Nephron (organoid): ENCODE measurements at regions not wholly inside any gene's neighbourhood (a gene's known extent, or its start where the extent isn't known, plus 50 kb on each side); places are given as distances from the start of the nearest gene placed in this dataset.

Experiments
- H3K27ac Mint-ChIP-seq, 3 experiments: 2 replicates each; pipeline ENCODE4 v1.8.0; 2020; ENCODE audit warnings: mixed read lengths in 3 of 3, mild to moderate bottlenecking in 2 of 3, moderate library complexity in 1 of 3
- H3K27me3 Mint-ChIP-seq: 2 replicates; pipeline ENCODE4 v1.8.0; 2021; ENCODE audit warnings: low read depth, mild to moderate bottlenecking, moderate library complexity, mixed read lengths
- H3K36me3 Mint-ChIP-seq: 2 replicates; pipeline ENCODE4 v1.8.0; 2020; ENCODE audit warnings: low read depth, mixed read lengths
- H3K4me1 Mint-ChIP-seq: 2 replicates; pipeline ENCODE4 v1.8.0; 2020; ENCODE audit warnings: mixed read lengths
- H3K4me3 Mint-ChIP-seq, 3 experiments: 2 replicates each; pipeline ENCODE4 v1.8.0; 2020; ENCODE audit warnings: mild to moderate bottlenecking in 3 of 3, mixed read lengths in 3 of 3, moderate library complexity in 2 of 3
- H3K9me3 Mint-ChIP-seq: 2 replicates; pipeline ENCODE4 v1.8.0; 2020; ENCODE audit warnings: mixed read lengths
- TF ChIP-seq, protein P1 (sequence below), 3 experiments: fragments of 200-600 bp; sonication (generic); IDR thresholded peaks; one replicate each; pipeline ENCODE4 v1.5.0; 2021; ENCODE audit warnings: antibody characterized with exemption in 3 of 3; ENCODE audit not compliant: unreplicated experiment in 3 of 3

DNA sequence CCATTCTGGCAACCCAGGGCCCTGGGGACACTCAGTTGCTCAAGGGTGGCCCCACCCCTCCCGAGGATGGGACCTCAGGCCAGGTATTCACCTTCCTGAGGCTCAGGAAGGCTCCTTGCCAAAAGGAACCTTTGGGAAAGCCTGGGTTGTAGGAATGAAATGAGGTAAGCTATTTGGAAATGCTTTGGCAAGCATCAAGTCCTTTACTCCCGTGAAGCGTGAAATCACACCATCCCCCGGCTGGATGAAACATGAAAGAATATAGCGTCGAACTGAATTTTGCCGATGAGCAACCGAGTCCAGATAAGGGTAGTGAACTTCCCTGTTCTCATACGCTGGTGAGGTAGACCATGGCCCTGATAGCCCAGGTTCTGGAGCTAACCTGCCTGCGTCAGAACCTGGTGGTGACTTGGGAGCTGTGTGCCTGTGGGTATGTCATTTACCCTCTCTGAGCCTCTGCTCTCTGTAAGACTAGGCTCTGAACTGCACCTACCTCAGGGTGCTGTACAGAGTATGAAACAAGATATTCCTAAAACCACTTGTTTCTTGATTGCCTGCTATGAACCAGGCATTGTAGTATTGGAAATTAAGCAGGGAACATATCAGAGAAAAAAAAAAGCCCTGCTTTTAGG, 105.3 kb upstream of the BOD1 start:
- H3K4me1 Mint-ChIP-seq = peaks cover 29% of the 10 kb centered on the region
- peak overlapping the region; percentile 16 to 63 (median 49) for H3K27ac Mint-ChIP-seq
- peaks cover 14% of the 10 kb centered on the region for H3K27me3 Mint-ChIP-seq
- no peak overlapping the region for H3K4me3 Mint-ChIP-seq
- H3K36me3 Mint-ChIP-seq = peaks cover 4% of the 10 kb centered on the region
- peaks cover 6% of the 10 kb centered on the region for H3K9me3 Mint-ChIP-seq
- TF ChIP-seq, protein P1, sequence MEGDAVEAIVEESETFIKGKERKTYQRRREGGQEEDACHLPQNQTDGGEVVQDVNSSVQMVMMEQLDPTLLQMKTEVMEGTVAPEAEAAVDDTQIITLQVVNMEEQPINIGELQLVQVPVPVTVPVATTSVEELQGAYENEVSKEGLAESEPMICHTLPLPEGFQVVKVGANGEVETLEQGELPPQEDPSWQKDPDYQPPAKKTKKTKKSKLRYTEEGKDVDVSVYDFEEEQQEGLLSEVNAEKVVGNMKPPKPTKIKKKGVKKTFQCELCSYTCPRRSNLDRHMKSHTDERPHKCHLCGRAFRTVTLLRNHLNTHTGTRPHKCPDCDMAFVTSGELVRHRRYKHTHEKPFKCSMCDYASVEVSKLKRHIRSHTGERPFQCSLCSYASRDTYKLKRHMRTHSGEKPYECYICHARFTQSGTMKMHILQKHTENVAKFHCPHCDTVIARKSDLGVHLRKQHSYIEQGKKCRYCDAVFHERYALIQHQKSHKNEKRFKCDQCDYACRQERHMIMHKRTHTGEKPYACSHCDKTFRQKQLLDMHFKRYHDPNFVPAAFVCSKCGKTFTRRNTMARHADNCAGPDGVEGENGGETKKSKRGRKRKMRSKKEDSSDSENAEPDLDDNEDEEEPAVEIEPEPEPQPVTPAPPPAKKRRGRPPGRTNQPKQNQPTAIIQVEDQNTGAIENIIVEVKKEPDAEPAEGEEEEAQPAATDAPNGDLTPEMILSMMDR (IDR thresholded peaks at IDR 0.05; ENCODE audit: unreplicated experiment in 3 of 3) = no peak

DNA sequence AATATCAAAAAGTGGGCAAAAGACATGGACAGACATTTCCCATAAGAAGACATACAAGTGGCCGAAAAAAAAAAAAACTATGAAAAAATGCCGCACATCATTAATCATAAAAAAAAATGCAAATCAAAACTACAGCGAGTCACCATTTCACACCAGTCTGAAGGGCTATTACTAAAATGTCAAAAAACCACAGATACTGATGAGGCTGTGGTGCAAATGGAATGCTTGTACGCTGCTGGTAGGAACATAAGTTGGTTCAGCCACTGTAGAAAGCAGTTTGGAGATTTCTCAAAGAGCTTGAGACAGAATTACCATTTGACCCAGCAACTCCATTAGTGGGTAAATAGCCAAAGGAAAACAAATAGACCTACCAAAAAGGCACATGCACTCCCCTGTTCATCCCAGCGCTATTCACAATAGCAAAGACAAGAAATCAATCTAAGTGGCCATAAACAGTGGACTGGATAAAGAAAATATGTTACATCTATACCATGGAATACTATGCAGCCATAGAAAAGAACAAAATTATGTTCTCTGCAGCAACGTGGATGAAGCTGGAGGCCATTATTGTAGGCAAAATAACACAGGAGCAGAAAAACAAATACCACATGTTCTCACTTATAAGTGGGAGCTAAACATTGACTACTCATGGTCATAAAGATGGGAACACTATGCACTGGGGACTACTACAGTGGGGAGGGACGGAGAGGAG, 110.6 kb upstream of the BOD1 start:
- no peak overlapping the region for H3K27ac Mint-ChIP-seq
- H3K9me3 Mint-ChIP-seq = peaks cover 6% of the 10 kb centered on the region
- TF ChIP-seq, protein P1 (IDR thresholded peaks at IDR 0.05; ENCODE audit: unreplicated experiment in 3 of 3) = no peak
- peaks cover 4% of the 10 kb centered on the region for H3K36me3 Mint-ChIP-seq
- H3K4me3 Mint-ChIP-seq = no peak overlapping the region
- H3K4me1 Mint-ChIP-seq = peaks cover 13% of the 10 kb centered on the region
- peaks cover 13% of the 10 kb centered on the region for H3K27me3 Mint-ChIP-seq

DNA sequence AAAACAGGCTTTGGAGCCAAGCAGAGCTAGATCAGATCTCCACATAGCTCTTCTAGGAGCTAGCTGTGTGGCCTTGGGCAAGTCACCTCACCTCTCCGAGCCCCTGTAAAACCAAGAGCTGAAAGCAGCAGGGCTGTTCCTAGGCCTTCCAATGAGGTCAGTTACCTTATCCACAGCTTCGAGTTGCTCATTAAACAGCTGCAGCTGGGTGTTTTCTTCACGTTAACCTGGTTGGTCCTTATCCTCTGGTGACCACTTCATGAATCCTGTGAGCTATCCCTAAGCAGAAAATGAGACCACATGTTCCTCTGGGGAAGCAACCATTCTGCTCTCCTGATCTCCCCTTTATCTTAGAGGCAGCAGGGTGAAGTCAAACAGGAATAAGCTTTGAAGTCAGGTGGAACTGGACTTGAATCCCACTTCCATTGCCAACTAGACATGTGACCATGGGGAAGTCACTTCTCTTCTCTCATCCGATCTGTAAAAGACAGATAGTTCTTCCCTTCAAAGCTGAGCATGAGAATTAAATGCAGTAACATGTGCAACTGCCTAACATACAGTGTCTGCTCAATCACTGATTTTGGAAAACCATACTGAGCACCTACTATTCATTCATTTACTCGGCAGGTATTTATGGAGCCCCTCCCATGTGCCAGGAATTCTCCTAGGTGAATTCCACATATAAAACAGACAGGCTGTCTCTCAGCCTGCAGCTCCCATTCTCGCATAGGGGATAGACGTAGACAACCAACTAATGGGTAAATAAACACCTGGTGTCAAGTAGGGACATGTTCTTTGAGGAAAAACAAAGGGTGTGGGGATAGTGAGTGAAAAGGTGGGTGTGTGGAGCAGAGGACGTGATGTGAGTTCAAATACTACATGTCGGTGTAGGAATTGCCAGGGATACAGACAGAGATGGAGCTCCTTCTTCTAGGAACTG, 111.7 kb upstream of the BOD1 start:
- TF ChIP-seq, protein P1 (IDR thresholded peaks at IDR 0.05; ENCODE audit: unreplicated experiment in 3 of 3) = no peak
- Mint-ChIP-seq H3K27ac (peak overlapping the region in 1 of 3 experiments; percentile 1), H3K4me1 (peaks cover 10% of the 10 kb centered on the region), H3K9me3 (peaks cover 6% of the 10 kb centered on the region), H3K27me3 (peaks cover 13% of the 10 kb centered on the region), H3K36me3 (peaks cover 4% of the 10 kb centered on the region), H3K4me3 (no peak overlapping the region)

DNA sequence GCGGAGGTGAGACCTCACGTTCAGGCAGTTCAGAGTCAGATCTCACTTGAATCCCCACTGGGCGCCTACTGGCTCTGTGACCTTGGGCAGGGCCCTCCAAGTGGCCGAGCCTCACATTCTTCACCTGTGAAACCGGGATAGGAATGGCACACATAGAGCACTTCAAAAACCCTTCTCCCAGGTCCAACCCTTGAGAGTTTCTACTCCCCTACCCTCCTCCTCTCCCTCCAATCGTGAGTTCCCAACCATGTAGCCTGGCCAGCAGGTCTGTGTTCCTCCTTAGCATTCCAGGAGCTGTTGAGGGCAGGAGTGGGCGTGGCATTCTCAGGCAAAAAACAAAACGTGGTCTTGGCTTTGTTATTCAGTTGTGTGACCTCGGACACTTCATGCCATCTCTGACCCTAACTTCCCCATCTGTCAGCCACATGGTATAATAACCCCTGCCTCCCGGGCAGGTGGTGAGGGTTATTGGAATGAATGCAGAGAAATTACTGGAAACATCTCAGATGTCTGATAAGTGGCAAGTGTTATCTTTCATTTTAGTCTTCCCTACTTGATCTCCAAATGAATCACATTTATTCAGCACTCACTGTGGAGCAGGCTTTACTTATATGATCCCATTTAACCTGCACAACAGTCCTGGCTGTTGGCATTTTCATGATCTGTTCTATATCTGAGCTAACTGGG, 112.8 kb upstream of the BOD1 start:
- H3K9me3 Mint-ChIP-seq = peaks cover 6% of the 10 kb centered on the region
- H3K27me3 Mint-ChIP-seq = peaks cover 16% of the 10 kb centered on the region
- H3K4me1 Mint-ChIP-seq = peaks cover 18% of the 10 kb centered on the region
- H3K27ac Mint-ChIP-seq = peak overlapping the region in 2 of 3 experiments; percentile 17 to 44
- H3K4me3 Mint-ChIP-seq = no peak overlapping the region
- H3K36me3 Mint-ChIP-seq = peaks cover 4% of the 10 kb centered on the region
- TF ChIP-seq, protein P1 (IDR thresholded peaks at IDR 0.05; ENCODE audit: unreplicated experiment in 3 of 3) = no peak

DNA sequence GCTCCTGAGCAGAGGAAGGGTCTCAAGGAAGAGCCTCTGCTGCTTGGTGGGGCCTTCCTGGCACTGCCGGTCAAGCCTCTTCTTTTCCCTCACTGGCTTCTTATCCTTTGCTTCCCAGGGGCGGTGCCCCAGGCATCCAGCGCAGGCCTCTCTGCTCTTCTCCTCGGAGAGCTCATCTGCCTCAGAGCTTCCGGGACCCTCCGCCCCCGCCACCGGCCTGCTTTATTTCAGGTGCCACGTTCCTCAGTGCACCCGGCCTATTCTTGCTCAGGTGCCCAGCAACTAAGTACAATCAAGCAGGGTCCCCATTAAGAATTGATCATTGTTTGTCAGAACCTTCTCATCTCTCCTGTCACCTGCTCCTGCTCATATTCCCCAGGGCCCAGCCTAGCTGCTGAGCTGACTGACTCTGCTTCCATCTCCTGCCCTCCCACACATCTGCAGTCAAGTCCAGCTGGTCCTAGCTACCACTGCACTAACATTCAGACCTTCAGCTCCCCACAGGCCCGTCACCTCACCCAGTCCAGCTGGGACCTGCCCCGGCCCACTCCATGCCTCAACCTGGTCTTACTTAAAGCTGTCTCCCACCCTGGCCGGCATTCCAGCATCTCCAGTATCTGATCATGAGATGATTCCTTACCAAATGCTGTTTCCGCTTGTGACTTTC, 114.3 kb upstream of the BOD1 start:
- TF ChIP-seq, protein P1 (IDR thresholded peaks at IDR 0.05; ENCODE audit: unreplicated experiment in 3 of 3) = no peak
- H3K27ac Mint-ChIP-seq = peak overlapping the region in 2 of 3 experiments; percentile 17 to 84

More for the DNA sequence above, 114.3 kb upstream of the BOD1 start:
- peaks cover 15% of the 10 kb centered on the region for H3K27me3 Mint-ChIP-seq
- H3K36me3 Mint-ChIP-seq = no peaks in the 10 kb centered on the region
- H3K4me1 Mint-ChIP-seq = peaks cover 33% of the 10 kb centered on the region
- no peaks in the 10 kb centered on the region for H3K9me3 Mint-ChIP-seq
- H3K4me3 Mint-ChIP-seq = no peak overlapping the region
